ENCODE measurements at regions not wholly inside any gene's neighbourhood (a gene's known extent, or its start where the extent isn't known, plus 50 kb on each side); places are given as distances from the start of the nearest gene placed in this dataset.

DNA sequence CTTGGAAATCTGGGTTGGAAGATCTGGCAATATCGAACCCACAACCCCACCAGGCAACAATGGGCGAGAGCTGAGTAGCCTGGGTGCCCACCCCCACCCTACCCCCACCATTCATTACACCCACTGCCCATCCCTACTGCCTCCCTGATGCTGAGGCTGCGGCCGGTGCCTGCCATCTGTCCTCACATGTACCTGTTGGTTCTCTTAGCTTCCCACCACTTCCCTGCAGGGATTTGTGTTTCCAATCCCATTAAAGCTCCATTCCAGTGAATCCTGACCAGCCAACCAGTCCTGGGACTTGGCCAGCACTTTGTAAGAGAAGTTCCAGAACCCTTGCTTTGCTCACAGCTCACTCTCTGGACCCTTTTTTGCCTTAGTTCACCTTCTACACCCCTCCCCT, 163.0 kb upstream of the SH3BP4 start:
- ChIA-PET SMC1A (ENCODE audit: uncharacterized antibody, unreplicated experiment) (no interaction called here), RAD21 (ENCODE audit: unreplicated experiment) (no interaction called here), CTCF (no interaction called here), POLR2A (no interaction called here)
- no peak overlapping the region for H3K4me3 ChIP-seq
- ATAC-seq (no peak), FAIRE-seq (no peak), DNase-seq (ENCODE audit: low read depth, low spot score) (no peak)
- H3K9ac ChIP-seq (ENCODE audit: control insufficient read depth, insufficient read depth, low read length): no peak overlapping the region
- H3K36me3 ChIP-seq (ENCODE audit: control insufficient read depth in 2 of 2, insufficient read depth in 2 of 2, low read length in 1 of 2): no peaks in the 10 kb centered on the region
- H3K79me2 ChIP-seq (ENCODE audit: control insufficient read depth, insufficient read depth, low read length): no peaks in the 10 kb centered on the region
- H3K4me1 ChIP-seq (ENCODE audit: control insufficient read depth, insufficient read depth, low read length): no peaks in the 10 kb centered on the region
- 14% methylated on average over 4 of the region's 4 CpGs for WGBS (ENCODE audit: insufficient coverage, insufficient replicate concordance, low lambda C conversion rate, missing lambda C conversion rate)
- no peak overlapping the region for H3K27ac ChIP-seq (ENCODE audit: control insufficient read depth, insufficient read depth)
- no peaks in the 10 kb centered on the region for H3K27me3 ChIP-seq (replicated peaks in 1 of 2; ENCODE audit: control insufficient read depth in 2 of 2, insufficient read depth in 2 of 2, low read length in 1 of 2)
- H3K9me3 ChIP-seq (replicated peaks; ENCODE audit: control insufficient read depth, insufficient read depth, low read length): no peaks in the 10 kb centered on the region
- no peak for TF ChIP-seq MTA3 (IDR thresholded peaks at IDR 0.05; ENCODE audit: borderline replicate concordance, low read length)
- TF ChIP-seq, protein P1, sequence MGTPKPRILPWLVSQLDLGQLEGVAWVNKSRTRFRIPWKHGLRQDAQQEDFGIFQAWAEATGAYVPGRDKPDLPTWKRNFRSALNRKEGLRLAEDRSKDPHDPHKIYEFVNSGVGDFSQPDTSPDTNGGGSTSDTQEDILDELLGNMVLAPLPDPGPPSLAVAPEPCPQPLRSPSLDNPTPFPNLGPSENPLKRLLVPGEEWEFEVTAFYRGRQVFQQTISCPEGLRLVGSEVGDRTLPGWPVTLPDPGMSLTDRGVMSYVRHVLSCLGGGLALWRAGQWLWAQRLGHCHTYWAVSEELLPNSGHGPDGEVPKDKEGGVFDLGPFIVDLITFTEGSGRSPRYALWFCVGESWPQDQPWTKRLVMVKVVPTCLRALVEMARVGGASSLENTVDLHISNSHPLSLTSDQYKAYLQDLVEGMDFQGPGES (IDR thresholded peaks at IDR 0.05): no peak
- TF ChIP-seq MEF2B (IDR thresholded peaks at IDR 0.05; ENCODE audit: partially characterized antibody, poor library complexity, severe bottlenecking): no peak
- no peak for TF ChIP-seq NR2F1 (conservative IDR thresholded peaks at IDR 0.05)
- no peak for TF ChIP-seq DPF2 (IDR thresholded peaks at IDR 0.05)
- no peak for TF ChIP-seq LARP7 (IDR thresholded peaks at IDR 0.05)
- no peak for TF ChIP-seq FOXM1 (IDR thresholded peaks at IDR 0.05; ENCODE audit: low read depth, low read length)
- TF ChIP-seq, protein P2, sequence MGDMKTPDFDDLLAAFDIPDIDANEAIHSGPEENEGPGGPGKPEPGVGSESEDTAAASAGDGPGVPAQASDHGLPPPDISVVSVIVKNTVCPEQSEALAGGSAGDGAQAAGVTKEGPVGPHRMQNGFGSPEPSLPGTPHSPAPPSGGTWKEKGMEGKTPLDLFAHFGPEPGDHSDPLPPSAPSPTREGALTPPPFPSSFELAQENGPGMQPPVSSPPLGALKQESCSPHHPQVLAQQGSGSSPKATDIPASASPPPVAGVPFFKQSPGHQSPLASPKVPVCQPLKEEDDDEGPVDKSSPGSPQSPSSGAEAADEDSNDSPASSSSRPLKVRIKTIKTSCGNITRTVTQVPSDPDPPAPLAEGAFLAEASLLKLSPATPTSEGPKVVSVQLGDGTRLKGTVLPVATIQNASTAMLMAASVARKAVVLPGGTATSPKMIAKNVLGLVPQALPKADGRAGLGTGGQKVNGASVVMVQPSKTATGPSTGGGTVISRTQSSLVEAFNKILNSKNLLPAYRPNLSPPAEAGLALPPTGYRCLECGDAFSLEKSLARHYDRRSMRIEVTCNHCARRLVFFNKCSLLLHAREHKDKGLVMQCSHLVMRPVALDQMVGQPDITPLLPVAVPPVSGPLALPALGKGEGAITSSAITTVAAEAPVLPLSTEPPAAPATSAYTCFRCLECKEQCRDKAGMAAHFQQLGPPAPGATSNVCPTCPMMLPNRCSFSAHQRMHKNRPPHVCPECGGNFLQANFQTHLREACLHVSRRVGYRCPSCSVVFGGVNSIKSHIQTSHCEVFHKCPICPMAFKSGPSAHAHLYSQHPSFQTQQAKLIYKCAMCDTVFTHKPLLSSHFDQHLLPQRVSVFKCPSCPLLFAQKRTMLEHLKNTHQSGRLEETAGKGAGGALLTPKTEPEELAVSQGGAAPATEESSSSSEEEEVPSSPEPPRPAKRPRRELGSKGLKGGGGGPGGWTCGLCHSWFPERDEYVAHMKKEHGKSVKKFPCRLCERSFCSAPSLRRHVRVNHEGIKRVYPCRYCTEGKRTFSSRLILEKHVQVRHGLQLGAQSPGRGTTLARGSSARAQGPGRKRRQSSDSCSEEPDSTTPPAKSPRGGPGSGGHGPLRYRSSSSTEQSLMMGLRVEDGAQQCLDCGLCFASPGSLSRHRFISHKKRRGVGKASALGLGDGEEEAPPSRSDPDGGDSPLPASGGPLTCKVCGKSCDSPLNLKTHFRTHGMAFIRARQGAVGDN (IDR thresholded peaks at IDR 0.05): no peak
- TF ChIP-seq, protein P3, sequence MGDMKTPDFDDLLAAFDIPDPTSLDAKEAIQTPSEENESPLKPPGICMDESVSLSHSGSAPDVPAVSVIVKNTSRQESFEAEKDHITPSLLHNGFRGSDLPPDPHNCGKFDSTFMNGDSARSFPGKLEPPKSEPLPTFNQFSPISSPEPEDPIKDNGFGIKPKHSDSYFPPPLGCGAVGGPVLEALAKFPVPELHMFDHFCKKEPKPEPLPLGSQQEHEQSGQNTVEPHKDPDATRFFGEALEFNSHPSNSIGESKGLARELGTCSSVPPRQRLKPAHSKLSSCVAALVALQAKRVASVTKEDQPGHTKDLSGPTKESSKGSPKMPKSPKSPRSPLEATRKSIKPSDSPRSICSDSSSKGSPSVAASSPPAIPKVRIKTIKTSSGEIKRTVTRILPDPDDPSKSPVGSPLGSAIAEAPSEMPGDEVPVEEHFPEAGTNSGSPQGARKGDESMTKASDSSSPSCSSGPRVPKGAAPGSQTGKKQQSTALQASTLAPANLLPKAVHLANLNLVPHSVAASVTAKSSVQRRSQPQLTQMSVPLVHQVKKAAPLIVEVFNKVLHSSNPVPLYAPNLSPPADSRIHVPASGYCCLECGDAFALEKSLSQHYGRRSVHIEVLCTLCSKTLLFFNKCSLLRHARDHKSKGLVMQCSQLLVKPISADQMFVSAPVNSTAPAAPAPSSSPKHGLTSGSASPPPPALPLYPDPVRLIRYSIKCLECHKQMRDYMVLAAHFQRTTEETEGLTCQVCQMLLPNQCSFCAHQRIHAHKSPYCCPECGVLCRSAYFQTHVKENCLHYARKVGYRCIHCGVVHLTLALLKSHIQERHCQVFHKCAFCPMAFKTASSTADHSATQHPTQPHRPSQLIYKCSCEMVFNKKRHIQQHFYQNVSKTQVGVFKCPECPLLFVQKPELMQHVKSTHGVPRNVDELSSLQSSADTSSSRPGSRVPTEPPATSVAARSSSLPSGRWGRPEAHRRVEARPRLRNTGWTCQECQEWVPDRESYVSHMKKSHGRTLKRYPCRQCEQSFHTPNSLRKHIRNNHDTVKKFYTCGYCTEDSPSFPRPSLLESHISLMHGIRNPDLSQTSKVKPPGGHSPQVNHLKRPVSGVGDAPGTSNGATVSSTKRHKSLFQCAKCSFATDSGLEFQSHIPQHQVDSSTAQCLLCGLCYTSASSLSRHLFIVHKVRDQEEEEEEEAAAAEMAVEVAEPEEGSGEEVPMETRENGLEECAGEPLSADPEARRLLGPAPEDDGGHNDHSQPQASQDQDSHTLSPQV (IDR thresholded peaks at IDR 0.05): no peak
- TF ChIP-seq YY1 (IDR thresholded peaks at IDR 0.05; ENCODE audit: low read depth, low read length): no peak
- TF ChIP-seq RCOR1 (conservative IDR thresholded peaks at IDR 0.05; ENCODE audit: low read depth, low read length): no peak
- TF ChIP-seq MYB (IDR thresholded peaks at IDR 0.05; ENCODE audit: borderline replicate concordance, low read depth, low read length): no peak
- TF ChIP-seq, protein P4, sequence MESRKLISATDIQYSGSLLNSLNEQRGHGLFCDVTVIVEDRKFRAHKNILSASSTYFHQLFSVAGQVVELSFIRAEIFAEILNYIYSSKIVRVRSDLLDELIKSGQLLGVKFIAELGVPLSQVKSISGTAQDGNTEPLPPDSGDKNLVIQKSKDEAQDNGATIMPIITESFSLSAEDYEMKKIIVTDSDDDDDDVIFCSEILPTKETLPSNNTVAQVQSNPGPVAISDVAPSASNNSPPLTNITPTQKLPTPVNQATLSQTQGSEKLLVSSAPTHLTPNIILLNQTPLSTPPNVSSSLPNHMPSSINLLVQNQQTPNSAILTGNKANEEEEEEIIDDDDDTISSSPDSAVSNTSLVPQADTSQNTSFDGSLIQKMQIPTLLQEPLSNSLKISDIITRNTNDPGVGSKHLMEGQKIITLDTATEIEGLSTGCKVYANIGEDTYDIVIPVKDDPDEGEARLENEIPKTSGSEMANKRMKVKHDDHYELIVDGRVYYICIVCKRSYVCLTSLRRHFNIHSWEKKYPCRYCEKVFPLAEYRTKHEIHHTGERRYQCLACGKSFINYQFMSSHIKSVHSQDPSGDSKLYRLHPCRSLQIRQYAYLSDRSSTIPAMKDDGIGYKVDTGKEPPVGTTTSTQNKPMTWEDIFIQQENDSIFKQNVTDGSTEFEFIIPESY (IDR thresholded peaks at IDR 0.05): no peak
- intact Hi-C loops (cut with micrococcal nuclease; ENCODE audit: unreplicated experiment): no loop called here
- H2AFZ ChIP-seq (ENCODE audit: control insufficient read depth, low read depth, low read length): no peak overlapping the region
- in situ Hi-C loops (cut with MboI): no loop called here
- no peaks in the 10 kb centered on the region for H4K20me1 ChIP-seq (ENCODE audit: control insufficient read depth, insufficient read depth)
- no TSS peak for BruUV-seq (replicated peaks)
- no peak overlapping the region for H3K4me2 ChIP-seq (ENCODE audit: control insufficient read depth, insufficient read depth)
